ENCODE measurements at regions not wholly inside any gene's neighbourhood (a gene's known extent, or its start where the extent isn't known, plus 50 kb on each side); places are given as distances from the start of the nearest gene placed in this dataset.

GRCh38 chr6:153207617-153208016 is 76.5 kb upstream of the RGS17 start:
- H3K9me3 ChIP-seq (ENCODE audit: control insufficient read depth in 2 of 2, low read length in 2 of 2), result no peaks in the 10 kb centered on the region
- no peak overlapping the region for H3K27ac ChIP-seq (ENCODE audit: low read depth in 2 of 2, low read length in 2 of 2)
- H3K4me3 ChIP-seq (ENCODE audit: low read length in 2 of 2), result no peak overlapping the region
- H3K9ac ChIP-seq (ENCODE audit: low read depth in 1 of 2, low read length in 2 of 2), result no peak overlapping the region
- H3K4me1 ChIP-seq (ENCODE audit: control insufficient read depth in 2 of 2, insufficient read depth in 2 of 2, low read length in 2 of 2), result no peaks in the 10 kb centered on the region
- no peaks in the 10 kb centered on the region for H3K36me3 ChIP-seq (ENCODE audit: control insufficient read depth in 2 of 2, insufficient read depth in 2 of 2, low read length in 2 of 2)
- H3K27me3 ChIP-seq (ENCODE audit: control insufficient read depth in 2 of 2, insufficient read depth in 2 of 2, low read length in 2 of 2), result no peaks in the 10 kb centered on the region

- H3K27me3 ChIP-seq (ENCODE audit: control insufficient read depth in 2 of 2, insufficient read depth in 2 of 2, low read length in 2 of 2), result no peaks in the 10 kb centered on the region
- H3K4me1 ChIP-seq (ENCODE audit: control insufficient read depth in 2 of 2, insufficient read depth in 2 of 2, low read length in 2 of 2), result no peaks in the 10 kb centered on the region
These were observed 75.9 kb upstream of the RGS17 start for GRCh38 chr6:153207006-153207405.

GRCh38 chr6:153192943-153193885 is 62.1 kb upstream of the RGS17 start:
- no peak overlapping the region for H3K4me3 ChIP-seq (ENCODE audit: low read length in 2 of 2)
- no peaks in the 10 kb centered on the region for H3K4me1 ChIP-seq (ENCODE audit: control insufficient read depth in 2 of 2, insufficient read depth in 2 of 2, low read length in 2 of 2)
- H3K9ac ChIP-seq (ENCODE audit: low read depth in 1 of 2, low read length in 2 of 2), result no peak overlapping the region
- H3K36me3 ChIP-seq (ENCODE audit: control insufficient read depth in 2 of 2, insufficient read depth in 2 of 2, low read length in 2 of 2), result no peaks in the 10 kb centered on the region
- no peaks in the 10 kb centered on the region for H3K9me3 ChIP-seq (ENCODE audit: control insufficient read depth in 2 of 2, low read length in 2 of 2)
- no peaks in the 10 kb centered on the region for H3K27me3 ChIP-seq (ENCODE audit: control insufficient read depth in 2 of 2, insufficient read depth in 2 of 2, low read length in 2 of 2)
- no peak overlapping the region for H3K27ac ChIP-seq (ENCODE audit: low read depth in 2 of 2, low read length in 2 of 2)

More at GRCh38 chr6:153207006-153207405, 75.9 kb upstream of the RGS17 start:
- no peaks in the 10 kb centered on the region for H3K9me3 ChIP-seq (ENCODE audit: control insufficient read depth in 2 of 2, low read length in 2 of 2)
- H3K9ac ChIP-seq (ENCODE audit: low read depth in 1 of 2, low read length in 2 of 2), result no peak overlapping the region
- no peak overlapping the region for H3K27ac ChIP-seq (ENCODE audit: low read depth in 2 of 2, low read length in 2 of 2)
- no peak overlapping the region for H3K4me3 ChIP-seq (ENCODE audit: low read length in 2 of 2)
- no peaks in the 10 kb centered on the region for H3K36me3 ChIP-seq (ENCODE audit: control insufficient read depth in 2 of 2, insufficient read depth in 2 of 2, low read length in 2 of 2)

GRCh38 chr6:153183925-153184324 is 52.8 kb upstream of the RGS17 start:
- Histone ChIP-seq H3K9ac (ENCODE audit: low read depth in 1 of 2, low read length in 2 of 2) (no peak overlapping the region), H3K27me3 (ENCODE audit: control insufficient read depth in 2 of 2, insufficient read depth in 2 of 2, low read length in 2 of 2) (no peaks in the 10 kb centered on the region), H3K9me3 (ENCODE audit: control insufficient read depth in 2 of 2, low read length in 2 of 2) (no peaks in the 10 kb centered on the region), H3K27ac (ENCODE audit: low read depth in 2 of 2, low read length in 2 of 2) (no peak overlapping the region), H3K36me3 (ENCODE audit: control insufficient read depth in 2 of 2, insufficient read depth in 2 of 2, low read length in 2 of 2) (no peaks in the 10 kb centered on the region), H3K4me1 (ENCODE audit: control insufficient read depth in 2 of 2, insufficient read depth in 2 of 2, low read length in 2 of 2) (no peaks in the 10 kb centered on the region), H3K4me3 (ENCODE audit: low read length in 2 of 2) (no peak overlapping the region)

All from mucosa of rectum (tissue), 2 donors.